HG02678 (cell line): ENCODE measurements at regions not wholly inside any gene's neighbourhood (a gene's known extent, or its start where the extent isn't known, plus 50 kb on each side); places are given as distances from the start of the nearest gene placed in this dataset.
"Not testable (repeated sequence)": the region's sequence is repeated elsewhere in the genome, so short reads cannot be mapped to it uniquely, and the experiment has no call there.

Source experiments
- ATAC-seq: cut with Tn5 transposase; IDR thresholded peaks from one replicate; pipeline ENCODE4 v1.9.1; 2021; ENCODE audit warnings: mild to moderate bottlenecking, moderate library complexity; ENCODE audit not compliant: unreplicated experiment

DNA sequence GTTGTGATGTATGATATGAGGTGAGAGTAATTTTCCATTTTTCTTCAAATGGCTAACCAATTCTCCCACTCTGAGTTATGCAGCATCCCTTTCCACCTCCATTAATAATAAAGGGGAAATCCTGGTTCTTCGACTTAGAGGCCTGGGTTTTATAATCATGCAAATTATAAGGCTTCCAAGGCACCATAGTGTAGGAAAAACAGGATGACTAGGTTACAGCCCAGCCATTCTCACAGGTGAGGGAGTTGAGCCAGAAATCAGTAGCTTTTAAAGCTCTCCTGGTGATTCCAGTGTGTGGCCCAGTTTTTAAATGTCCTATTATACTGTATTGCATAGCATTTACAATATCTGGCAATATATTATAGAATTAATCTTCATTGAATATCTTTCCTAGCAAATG lies 203.1 kb downstream of the ARHGEF9 start:
- no peak for ATAC-seq

- ATAC-seq: no peak
These were observed 203.6 kb downstream of the ARHGEF9 start for GRCh38 chrX:63581398-63581797.

GRCh38 chrX:63576533-63576932 lies 208.5 kb downstream of the ARHGEF9 start:
- no peak for ATAC-seq

DNA sequence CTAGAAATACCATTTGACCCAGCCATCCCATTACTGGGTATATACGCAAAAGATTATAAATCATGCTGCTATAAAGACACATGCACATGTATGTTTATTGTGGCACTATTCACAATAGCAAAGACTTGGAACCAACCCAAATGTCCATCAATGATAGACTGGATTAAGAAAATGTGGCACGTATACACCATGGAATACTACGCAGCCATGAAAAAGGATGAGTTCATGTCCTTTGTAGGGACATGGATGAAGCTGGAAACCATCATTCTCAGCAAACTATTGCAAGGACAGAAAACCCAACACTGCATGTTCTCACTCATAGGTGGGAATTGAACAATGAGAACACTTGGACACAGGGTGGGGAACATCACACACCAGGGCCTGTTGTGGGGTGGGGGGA lies 209.3 kb downstream of the ARHGEF9 start:
- not testable (repeated sequence) for ATAC-seq

- ATAC-seq: no peak
These were observed 215.7 kb upstream of the SPIN4 start for GRCh38 chrX:63566856-63567255.

DNA sequence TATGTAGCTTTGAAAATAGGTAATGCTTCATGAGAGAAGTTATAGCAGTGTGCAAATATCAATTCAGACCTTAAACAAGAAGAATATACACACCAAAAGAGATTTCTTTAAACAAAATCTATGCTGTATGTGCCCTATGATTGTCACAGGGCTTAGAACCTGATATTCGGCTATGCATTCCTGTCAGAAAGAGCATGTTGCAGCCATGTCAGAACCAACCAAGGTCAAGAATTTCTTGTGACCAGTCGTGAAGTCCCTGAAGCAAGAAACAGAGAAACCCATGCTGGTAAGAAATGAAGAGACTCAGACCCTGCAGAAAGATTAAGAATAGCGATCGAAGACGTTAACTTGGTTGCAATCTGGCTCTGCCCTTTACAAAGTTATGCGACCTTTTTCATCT lies 210.3 kb upstream of the SPIN4 start:
- ATAC-seq: no peak

DNA sequence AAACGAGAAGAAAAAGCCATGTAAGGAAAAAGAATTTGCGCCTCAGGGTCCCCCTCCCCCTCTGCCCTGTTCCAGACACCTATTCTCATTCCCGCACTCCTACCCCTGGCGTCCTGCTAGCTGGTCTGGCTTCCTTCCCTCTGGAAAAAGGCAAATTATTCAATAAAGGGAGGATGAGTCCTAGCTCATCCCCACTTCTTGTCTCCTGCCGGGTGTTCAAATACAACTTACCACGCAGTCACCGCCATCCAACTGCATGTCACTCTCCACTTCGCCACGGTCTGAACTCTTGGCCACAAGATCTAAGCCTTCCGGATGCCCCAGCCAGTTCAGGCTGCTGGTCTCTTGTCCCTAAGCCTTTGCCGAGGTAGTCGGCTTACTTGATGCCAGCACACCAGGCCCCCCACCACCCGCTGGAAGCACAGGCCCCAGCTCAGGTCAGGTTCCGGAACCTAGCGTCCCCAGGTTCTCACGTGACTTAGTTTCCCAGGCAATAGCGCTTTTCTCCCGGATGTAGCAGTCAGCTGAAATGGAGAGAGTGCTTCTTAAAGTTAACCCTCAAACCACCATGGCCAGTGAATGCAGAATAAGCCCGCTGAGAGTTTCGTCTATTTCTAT lies 209.6 kb upstream of the SPIN4 start:
- ATAC-seq: peak; percentile 96

DNA sequence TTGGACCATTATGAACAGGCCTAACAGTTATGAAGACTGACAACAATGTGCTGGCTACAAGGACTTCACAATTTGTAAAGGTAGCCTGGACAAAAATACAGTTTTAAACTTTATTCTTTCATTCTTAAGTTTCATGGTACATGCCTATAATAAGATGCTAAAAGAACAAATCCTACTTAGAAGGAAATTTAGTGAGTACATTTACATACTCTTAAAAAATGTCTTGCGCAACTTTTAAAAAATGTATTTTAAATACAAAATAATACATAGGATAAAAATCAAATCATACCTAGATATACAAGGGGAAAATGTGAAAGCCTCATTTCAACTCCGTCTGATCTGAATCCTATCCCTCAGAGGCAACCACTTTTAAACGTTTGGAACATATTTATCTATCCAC lies 200.7 kb upstream of the SPIN4 start:
- ATAC-seq: no peak

GRCh38 chrX:63530654-63531053 lies 179.5 kb upstream of the SPIN4 start:
- no peak for ATAC-seq

DNA sequence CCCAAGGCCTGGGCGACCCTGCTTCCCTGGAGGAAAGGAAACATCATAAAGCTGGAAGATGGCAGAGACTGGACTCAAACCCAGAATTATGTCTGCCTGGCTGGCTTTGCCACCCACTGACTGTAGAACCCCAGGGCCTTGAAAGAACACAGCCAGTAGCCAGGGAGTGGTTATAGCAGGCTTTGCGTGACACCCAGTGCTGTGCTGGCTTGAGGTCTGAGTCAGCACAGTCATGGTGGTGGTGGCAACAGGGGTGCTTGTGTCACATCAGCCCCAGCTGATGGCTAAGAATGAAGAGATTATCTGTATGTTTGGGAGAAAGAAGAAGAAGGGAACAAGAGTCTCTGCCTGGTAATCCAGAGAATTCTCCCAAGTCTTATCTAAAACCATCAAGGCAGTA lies 178.8 kb upstream of the SPIN4 start:
- no peak for ATAC-seq

DNA sequence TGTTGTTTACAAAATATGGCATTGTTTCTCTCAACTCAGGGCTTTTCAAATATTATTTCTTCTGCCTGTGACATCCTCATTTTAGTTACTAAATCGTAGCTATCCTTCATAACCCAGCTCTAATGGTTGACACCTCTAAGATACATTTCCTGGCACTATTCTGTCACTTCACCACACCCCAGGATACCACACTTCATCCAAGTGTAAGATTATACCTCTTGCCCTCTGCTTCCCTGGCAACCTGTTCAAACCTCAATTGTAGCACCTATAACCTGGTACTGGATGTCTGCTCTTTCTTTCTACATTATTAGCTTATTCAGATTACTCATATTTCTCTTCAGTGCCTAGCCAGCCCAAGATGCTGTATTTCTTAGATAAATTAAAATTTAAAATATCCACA lies 175.7 kb upstream of the SPIN4 start:
- no peak for ATAC-seq

DNA sequence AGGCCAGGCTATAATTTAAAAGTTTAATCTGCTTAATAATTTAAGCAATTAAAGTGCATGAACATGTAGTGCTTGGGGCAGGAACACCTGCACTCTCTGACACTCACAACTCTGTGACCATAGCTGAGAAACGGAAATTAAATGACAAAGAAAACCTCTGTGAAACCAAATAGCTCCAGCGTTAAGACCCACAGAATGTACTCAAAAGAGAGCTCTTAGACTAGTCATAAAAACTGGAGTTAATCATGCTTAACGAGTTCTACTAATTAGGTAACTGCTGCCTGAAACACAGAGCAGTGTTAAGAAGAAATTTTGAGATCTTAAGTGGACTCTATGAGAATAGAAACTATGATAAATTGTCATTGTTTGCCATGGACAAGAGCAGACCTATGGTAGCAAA lies 174.4 kb upstream of the SPIN4 start:
- no peak for ATAC-seq

GRCh38 chrX:63519368-63519767 lies 168.2 kb upstream of the SPIN4 start:
- ATAC-seq: not testable (repeated sequence)

GRCh38 chrX:63514569-63515080 lies 163.5 kb upstream of the SPIN4 start:
- no peak for ATAC-seq

DNA sequence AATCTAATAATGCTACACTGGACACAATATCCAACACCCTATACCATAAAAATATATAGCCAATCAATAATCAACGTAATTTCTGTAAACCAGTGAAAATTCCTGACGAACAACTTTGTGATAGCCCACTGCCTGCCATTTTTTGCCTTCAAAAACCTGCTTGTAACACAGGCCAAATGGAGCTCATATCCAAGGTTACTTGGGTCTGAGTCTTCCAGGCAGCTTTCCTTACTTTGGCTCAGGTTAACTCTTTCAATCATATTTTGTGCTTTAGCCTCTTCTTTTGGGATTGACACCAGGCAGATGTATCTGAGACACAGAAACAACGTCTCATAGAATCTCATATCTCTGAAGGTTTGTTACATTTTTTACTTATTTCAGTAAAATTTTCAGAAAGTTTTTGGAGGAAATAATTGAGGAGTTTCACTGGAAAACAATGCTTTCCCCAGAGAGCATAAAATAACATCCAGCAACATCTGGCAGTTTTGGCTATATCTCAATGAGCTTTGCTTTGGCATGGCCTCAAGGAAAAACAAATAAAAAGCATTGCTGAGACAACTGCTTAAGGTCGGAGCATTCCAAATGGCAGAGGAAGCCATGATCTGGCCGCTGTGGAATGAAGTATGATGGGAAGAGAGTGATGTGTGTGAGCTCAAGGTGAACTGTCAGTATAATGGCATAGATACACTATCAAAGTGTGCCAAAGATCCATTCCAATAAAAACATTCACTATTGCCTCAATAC lies 162.9 kb upstream of the SPIN4 start:
- no peak for ATAC-seq

- ATAC-seq: no peak
These were observed 160.2 kb upstream of the SPIN4 start for GRCh38 chrX:63511361-63511760.

- ATAC-seq: no peak
These were observed 157.5 kb upstream of the SPIN4 start for GRCh38 chrX:63508668-63509067.

DNA sequence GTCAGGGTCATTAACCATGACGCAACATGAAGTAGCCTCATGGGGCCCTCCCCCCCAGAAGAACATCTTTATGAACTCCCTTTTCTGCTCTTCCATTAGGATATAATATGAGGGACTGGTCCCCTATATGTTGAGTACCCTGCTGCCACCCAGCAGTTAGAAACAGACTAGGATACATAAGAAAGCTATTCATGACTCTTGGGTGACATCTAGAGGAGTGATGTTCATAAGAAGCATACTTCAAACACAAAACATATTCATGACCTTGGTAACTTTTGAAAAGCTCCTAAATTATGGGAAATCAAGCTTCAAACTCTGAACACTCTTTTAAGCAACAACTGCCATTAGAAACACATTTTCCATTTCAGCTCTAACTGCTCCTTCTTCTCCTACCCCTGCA lies 155.2 kb upstream of the SPIN4 start:
- ATAC-seq: no peak

- ATAC-seq: no peak
These were observed 152.4 kb upstream of the SPIN4 start for GRCh38 chrX:63503541-63503940.

GRCh38 chrX:63488546-63489373 lies 137.6 kb upstream of the SPIN4 start:
- ATAC-seq: no peak

DNA sequence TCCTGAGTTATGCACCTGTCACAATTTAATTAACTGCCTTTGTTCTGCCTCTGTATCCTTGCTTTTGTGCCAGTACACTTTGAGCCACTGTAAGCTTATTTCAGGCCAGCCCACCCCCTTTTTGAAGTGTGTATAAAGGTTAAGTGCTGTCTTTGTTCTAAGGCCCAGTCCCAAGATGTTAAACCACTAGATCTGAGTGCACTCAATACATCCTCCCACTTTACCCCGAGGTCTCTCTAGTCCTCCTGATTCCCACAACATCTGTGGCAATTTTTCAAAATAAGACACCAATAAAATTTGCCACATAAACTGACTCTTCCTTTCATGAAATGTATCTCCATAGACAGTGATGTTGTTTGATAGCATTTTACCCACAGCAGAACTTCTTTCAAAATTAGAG lies 124.1 kb upstream of the SPIN4 start:
- no peak for ATAC-seq

GRCh38 chrX:63471004-63471403 lies 119.9 kb upstream of the SPIN4 start:
- ATAC-seq: no peak
